ENCODE measurements at regions not wholly inside any gene's neighbourhood (a gene's known extent, or its start where the extent isn't known, plus 50 kb on each side); places are given as distances from the start of the nearest gene placed in this dataset.

DNA sequence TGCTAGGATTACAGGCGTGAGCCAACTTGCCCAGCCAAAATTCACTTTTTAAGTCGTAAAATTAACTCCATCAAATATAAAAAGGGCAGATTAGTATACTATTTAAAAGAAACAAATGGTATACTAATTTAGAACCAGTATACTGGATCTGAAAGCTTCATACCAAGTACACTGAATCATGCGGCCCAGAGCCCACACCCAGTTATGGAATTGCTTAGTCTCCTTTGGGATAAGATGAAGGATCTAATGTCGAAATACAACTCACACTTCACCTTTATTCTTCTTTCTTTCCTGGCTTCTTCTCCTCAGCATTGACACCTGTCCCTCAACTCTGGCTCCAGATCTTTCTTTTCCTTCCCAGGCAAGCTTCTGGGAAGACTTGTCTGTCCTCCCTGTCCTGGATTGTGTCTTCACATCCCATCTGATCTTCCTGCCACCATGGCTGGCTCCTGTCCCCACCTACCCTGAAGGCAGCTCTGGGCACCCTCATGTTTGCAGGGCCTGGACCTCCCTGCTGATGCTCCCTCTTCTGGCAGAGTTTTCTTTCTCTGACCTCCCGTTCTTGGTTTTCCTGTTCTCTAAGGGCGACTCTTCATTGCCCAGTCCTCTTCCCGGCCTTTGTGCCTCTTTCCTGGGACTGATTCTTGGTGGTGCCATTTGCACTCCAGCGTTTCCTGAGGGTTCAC is 57.8 kb upstream of the CTBP2 start:
- TF ChIP-seq POLR2A (IDR thresholded peaks at IDR 0.05; ENCODE audit: low read length) (no peak), GATA1 (IDR thresholded peaks at IDR 0.05; ENCODE audit: low read depth, low read length) (no peak)

All from erythroblast (primary cell).